Skin of body (tissue), 1 donor: ENCODE measurements at regions not wholly inside any gene's neighbourhood (a gene's known extent, or its start where the extent isn't known, plus 50 kb on each side); places are given as distances from the start of the nearest gene placed in this dataset.

Experiments
- DNase-seq: peaks from one replicate; lab custom pipeline; 2025; lab: John Stamatoyannopoulos, UW

GRCh38 chr14:26925876-26926584 lies 328.2 kb upstream of the NOVA1 start:
- DNase-seq = no peak

GRCh38 chr14:26926585-26926984 lies 328.8 kb upstream of the NOVA1 start:
- DNase-seq = no peak

- no peak for DNase-seq
Observed at GRCh38 chr14:26928019-26928418, 330.2 kb upstream of the NOVA1 start.

DNA sequence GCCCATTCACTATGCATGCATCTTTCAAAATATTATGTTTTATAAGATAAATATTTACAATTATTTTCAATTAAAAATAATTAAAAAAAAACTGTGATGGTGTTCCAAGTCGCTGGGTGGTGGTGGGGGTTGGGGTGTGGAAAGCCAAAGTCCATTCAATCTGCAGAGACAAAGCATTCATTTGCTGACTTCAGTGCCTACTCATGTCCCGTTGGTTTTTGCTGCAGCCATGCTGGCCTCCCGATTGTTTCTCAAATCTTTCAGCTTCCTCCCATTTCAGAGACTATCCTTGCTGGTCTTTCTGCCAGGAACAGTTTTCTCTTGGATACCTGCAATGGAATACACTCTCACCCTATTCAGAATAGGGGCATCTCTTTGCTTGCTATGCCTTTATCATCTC lies 331.5 kb upstream of the NOVA1 start:
- DNase-seq = no peak

GRCh38 chr14:26930576-26930975 lies 332.7 kb upstream of the NOVA1 start:
- no peak for DNase-seq

GRCh38 chr14:26932606-26933005 lies 334.8 kb upstream of the NOVA1 start:
- DNase-seq = no peak

- no peak for DNase-seq
Observed at GRCh38 chr14:26933431-26933830, 335.6 kb upstream of the NOVA1 start.

- no peak for DNase-seq
Observed at GRCh38 chr14:26934151-26934550, 336.3 kb upstream of the NOVA1 start.

- DNase-seq = no peak
Observed at GRCh38 chr14:26935733-26936132, 337.9 kb upstream of the NOVA1 start.

- DNase-seq = no peak
Observed at GRCh38 chr14:26938054-26938453, 340.2 kb upstream of the NOVA1 start.

DNA sequence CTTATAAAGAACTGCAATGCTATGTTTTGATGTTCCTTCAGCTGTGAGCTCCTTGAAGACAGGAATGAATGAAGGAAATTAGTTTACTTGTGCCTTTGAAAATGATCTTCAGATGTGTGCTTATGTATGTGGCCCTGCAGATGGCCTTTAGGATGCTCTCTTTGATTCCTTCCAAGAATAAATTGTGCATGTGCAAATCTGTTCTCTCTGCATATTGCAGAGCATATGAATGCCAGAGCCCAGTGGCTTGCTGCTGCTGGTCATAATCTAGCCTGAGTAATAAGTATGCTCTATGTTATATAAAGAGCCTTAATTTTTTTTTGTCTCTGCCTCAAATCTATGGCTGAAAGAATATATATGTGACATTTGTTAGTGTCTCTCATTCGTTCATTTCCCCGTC lies 341.9 kb upstream of the NOVA1 start:
- DNase-seq = no peak

DNA sequence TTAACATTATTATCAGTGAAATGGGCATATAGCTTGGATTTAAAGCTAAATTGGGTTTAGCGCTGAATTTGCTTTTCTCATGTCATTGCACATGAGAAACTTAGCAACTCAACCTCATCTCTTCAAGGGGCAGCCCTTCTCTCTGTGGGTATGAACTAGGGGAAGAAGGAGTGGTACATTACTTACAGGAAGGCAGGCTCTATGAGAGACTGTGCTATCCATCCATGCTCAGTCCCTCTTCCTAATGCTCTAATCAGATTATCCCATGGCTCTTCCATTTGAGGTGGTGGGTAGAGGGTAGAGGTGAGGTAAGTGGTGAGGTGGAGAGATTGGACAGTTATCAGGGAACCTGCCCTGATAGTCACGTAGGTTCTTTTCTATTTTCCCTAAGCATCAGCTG lies 343.7 kb upstream of the NOVA1 start:
- no peak for DNase-seq

- DNase-seq = no peak
Observed at GRCh38 chr14:26947265-26947664, 349.4 kb upstream of the NOVA1 start.

DNA sequence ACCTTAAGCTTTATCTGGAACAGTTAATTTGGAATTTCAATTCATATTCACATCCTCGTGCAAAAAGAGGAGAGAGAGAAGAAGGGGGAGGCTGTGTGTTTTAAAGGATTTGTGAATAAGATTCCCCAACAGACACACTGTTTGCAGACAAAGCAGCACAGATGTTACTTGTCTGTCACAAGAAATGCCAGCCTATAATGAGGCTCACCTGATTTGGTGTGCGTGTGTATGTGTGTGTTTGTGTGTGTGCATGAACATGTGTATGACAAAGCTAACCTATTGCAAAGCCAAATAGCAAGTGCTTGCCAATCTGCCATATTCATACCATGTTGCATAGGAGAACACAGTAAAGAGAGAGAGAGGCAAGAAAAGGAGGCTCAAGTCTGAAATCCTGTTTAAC lies 361.6 kb upstream of the NOVA1 start:
- DNase-seq = no peak

DNA sequence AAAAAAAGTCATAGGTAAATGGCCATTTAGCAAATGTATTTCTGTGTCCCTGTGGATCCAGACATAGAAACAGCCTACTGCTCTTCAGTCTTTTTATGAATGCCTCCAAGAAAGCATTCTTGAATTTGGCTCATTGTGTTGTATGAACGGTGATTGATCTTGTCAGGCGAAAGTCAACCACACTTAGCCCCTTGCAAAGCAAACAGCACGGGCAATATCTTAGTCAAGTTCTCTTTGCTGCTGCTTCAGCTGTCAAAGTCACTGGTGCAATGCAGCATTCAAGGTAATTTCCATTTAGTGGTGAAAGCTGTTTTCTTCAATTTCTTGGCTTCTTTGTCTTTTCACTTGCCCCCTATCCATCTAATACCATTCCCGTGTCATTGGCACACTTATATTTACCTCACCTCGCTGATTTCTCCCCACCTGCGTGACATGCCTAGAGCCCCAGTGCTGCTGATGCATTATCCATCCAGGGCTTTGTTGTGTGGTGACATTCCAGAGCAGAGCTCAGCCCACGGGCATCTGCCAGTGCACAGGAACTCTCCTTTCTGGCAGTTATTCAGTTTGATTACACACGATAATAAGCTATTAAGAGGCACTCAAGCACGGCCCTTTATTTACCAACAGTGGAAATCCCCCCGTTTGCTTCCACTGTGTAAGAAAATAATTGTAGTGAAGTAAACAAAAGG lies 362.3 kb upstream of the NOVA1 start:
- DNase-seq = no peak

DNA sequence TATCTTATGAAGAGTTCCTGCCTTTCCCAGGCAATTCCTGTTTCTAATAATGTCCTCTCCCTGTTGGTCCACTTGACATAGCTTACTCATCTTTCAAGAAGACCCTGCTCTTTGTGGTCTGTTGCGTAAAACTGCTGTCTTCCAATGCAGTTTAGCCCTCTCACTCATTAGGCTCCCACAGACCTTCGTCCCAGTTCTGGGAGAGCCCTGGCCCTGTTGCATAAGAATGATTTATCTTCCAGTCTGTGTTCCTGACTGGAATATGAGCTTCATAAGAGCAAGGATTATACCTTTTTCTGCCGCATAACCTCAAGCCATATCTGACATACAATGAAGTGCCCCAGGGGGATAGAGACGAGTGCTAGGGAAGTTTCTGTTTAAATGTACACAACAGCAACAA lies 365.9 kb upstream of the NOVA1 start:
- DNase-seq = no peak

- DNase-seq = no peak
Observed at GRCh38 chr14:26965490-26965889, 367.7 kb upstream of the NOVA1 start.

GRCh38 chr14:26966908-26967307 lies 369.1 kb upstream of the NOVA1 start:
- no peak for DNase-seq

DNA sequence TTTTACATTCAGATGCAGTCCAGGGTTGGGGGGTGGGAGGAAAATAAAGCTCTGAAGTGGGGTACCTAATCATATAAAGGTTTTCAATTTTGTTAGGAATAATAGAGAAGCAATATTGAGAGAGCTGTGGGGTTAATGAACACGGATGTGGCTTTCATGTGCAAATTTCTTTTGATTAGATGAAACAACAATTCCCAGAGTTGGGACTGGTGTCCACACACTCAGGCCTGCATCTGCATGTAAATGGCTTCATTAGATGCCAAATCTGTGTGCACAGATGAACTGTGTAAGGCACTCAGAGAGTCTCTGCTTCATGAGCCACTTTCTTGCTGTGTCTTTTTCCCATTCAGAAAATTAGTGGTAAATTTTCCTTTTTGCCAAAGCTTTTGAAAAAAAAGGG lies 377.1 kb upstream of the NOVA1 start:
- no peak for DNase-seq

DNA sequence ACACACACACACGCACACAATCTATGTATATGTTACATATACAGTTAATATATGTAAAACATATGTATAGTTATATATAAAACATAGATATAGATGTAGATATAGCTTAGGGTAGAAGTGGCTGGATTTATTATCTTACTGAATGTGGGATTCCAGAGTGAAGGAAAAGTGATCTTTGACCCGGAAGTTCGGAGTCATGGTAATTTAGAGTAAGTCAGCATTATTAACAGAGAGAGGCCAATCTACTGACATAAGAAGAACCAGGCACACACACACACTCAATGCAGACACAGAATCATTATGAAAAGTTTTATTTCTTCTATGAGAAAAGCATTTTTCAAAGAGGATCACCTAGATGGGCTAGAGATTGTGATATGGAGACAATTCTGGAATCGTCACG lies 384.2 kb upstream of the NOVA1 start:
- no peak for DNase-seq

GRCh38 chr14:26984311-26985177 lies 386.7 kb upstream of the NOVA1 start:
- peak; percentile 41 for DNase-seq

- no peak for DNase-seq
Observed at GRCh38 chr14:26987744-26988363, 390.0 kb upstream of the NOVA1 start.
